H9 (cell line): ENCODE measurements at regions not wholly inside any gene's neighbourhood (a gene's known extent, or its start where the extent isn't known, plus 50 kb on each side); places are given as distances from the start of the nearest gene placed in this dataset.

Experiments
- DNase-seq: peaks from one replicate; pipeline ENCODE4 v3.0.0-alpha.2; 2017
- H2AFZ ChIP-seq: one replicate; pipeline ENCODE4 v1.6.1; 2013; ENCODE audit warnings: mild to moderate bottlenecking, low read length, control low read depth, moderate library complexity
- H2AK5ac ChIP-seq: 2 replicates; pipeline ENCODE4 v1.6.1; 2013; ENCODE audit warnings: low read length, control low read depth, mixed read lengths; ENCODE audit not compliant: insufficient read length
- H2BK120ac ChIP-seq: one replicate; pipeline ENCODE4 v1.6.1; 2013; ENCODE audit warnings: low read depth, mild to moderate bottlenecking, low read length, control low read depth, inconsistent platforms; ENCODE audit not compliant: poor library complexity, severe bottlenecking
- H2BK12ac ChIP-seq: 2 replicates; pipeline ENCODE4 v1.6.1; 2013; ENCODE audit warnings: low read length, control low read depth, mixed read lengths, low read depth; ENCODE audit not compliant: insufficient read length
- H2BK15ac ChIP-seq: 2 replicates; pipeline ENCODE4 v1.6.1; 2013; ENCODE audit warnings: low read depth, low read length, control low read depth
- H2BK20ac ChIP-seq: one replicate; pipeline ENCODE4 v1.6.1; 2013; ENCODE audit warnings: low read depth, mild to moderate bottlenecking, low read length, control low read depth, inconsistent platforms; ENCODE audit not compliant: poor library complexity, severe bottlenecking
- H2BK5ac ChIP-seq: 2 replicates; pipeline ENCODE4 v1.6.1; 2013; ENCODE audit warnings: low read length, control low read depth, mixed read lengths; ENCODE audit not compliant: insufficient read length
- H3K14ac ChIP-seq: 2 replicates; pipeline ENCODE4 v1.6.1; 2013; ENCODE audit warnings: low read length, control low read depth; ENCODE audit not compliant: insufficient read depth
- H3K18ac ChIP-seq: 2 replicates; pipeline ENCODE4 v1.6.1; 2013; ENCODE audit warnings: low read depth, mild to moderate bottlenecking, mixed read lengths, low read length, control low read depth; ENCODE audit not compliant: insufficient read length
- H3K23ac ChIP-seq: 2 replicates; pipeline ENCODE4 v1.6.1; 2013; ENCODE audit warnings: low read length, control low read depth, mixed read lengths, low read depth; ENCODE audit not compliant: insufficient read length
- H3K23me2 ChIP-seq: 2 replicates; pipeline ENCODE4 v1.6.1; 2013; ENCODE audit warnings: low read depth, mild to moderate bottlenecking, mixed read lengths, low read length, control low read depth; ENCODE audit not compliant: insufficient read length, poor library complexity, severe bottlenecking
- H3K27ac ChIP-seq: 2 replicates; pipeline ENCODE4 v1.5.1; 2013; ENCODE audit warnings: low read length, control low read depth, mixed read lengths, low read depth; ENCODE audit not compliant: insufficient read length
- H3K27me3 ChIP-seq: 2 replicates; pipeline ENCODE4 v1.6.1; 2013; ENCODE audit warnings: low read length, control low read depth, inconsistent platforms; ENCODE audit not compliant: insufficient read depth
- H3K4ac ChIP-seq: 2 replicates; pipeline ENCODE4 v1.6.1; 2013; ENCODE audit warnings: low read depth, mild to moderate bottlenecking, control low read depth, inconsistent platforms, low read length, moderate library complexity
- H3K4me1 ChIP-seq: 2 replicates; pipeline ENCODE4 v1.6.1; 2013; ENCODE audit warnings: low read length, control low read depth, inconsistent platforms; ENCODE audit not compliant: insufficient read depth
- H3K4me2 ChIP-seq: 2 replicates; pipeline ENCODE4 v1.6.1; 2013; ENCODE audit warnings: low read length, control low read depth, mixed read lengths; ENCODE audit not compliant: insufficient read length, insufficient read depth
- H3K56ac ChIP-seq: 2 replicates; pipeline ENCODE4 v1.6.1; 2013; ENCODE audit warnings: low read depth, mild to moderate bottlenecking, mixed read lengths, low read length, control low read depth; ENCODE audit not compliant: insufficient read length
- H3K79me1 ChIP-seq: 2 replicates; pipeline ENCODE4 v1.6.1; 2013; ENCODE audit warnings: low read depth, mild to moderate bottlenecking, moderate library complexity, low read length, control low read depth, inconsistent platforms; ENCODE audit not compliant: insufficient read depth, poor library complexity, severe bottlenecking
- H3K79me2 ChIP-seq: 2 replicates; pipeline ENCODE4 v1.6.1; 2013; ENCODE audit warnings: low read length, control low read depth, inconsistent platforms; ENCODE audit not compliant: insufficient read depth
- H3K9ac ChIP-seq: 2 replicates; pipeline ENCODE4 v1.6.1; 2013; ENCODE audit warnings: low read length, control low read depth, mixed read lengths; ENCODE audit not compliant: insufficient read length; ENCODE audit errors: extremely low read depth
- H3K9me3 ChIP-seq: one replicate; pipeline ENCODE4 v1.6.1; 2013; ENCODE audit warnings: low read depth, low read length, inconsistent platforms; ENCODE audit not compliant: control insufficient read depth
- H3T11ph ChIP-seq: one replicate; pipeline ENCODE4 v1.6.1; 2013; ENCODE audit warnings: mild to moderate bottlenecking, low read length, control low read depth, inconsistent platforms
- H4K20me1 ChIP-seq: one replicate; pipeline ENCODE4 v1.6.1; 2013; ENCODE audit not compliant: control insufficient read depth, insufficient read length, insufficient read depth
- H4K5ac ChIP-seq: 2 replicates; pipeline ENCODE4 v1.6.1; 2013; ENCODE audit warnings: low read depth, mild to moderate bottlenecking, mixed read lengths, low read length, control low read depth; ENCODE audit not compliant: insufficient read length
- H4K8ac ChIP-seq: replicated peaks from 2 replicates; pipeline ENCODE4 v1.6.1; 2013; ENCODE audit warnings: low read length, control low read depth, mixed read lengths, low read depth; ENCODE audit not compliant: insufficient read length
- H4K91ac ChIP-seq: 2 replicates; pipeline ENCODE4 v1.6.1; 2013; ENCODE audit warnings: low read depth, mild to moderate bottlenecking, moderate library complexity, mixed read lengths, low read length, control low read depth; ENCODE audit not compliant: insufficient read length
- H3K27ac Mint-ChIP-seq, 3 experiments: 2 replicates in 2 of 3; 3 replicates in 1 of 3; pipeline ENCODE4 v1.8.0; 2020 to 2021; ENCODE audit warnings: mixed read lengths in 3 of 3, mild to moderate bottlenecking in 1 of 3, moderate library complexity in 1 of 3
- H3K27me3 Mint-ChIP-seq: 2 replicates; pipeline ENCODE4 v1.8.0; 2021; ENCODE audit warnings: low read depth, mild to moderate bottlenecking, moderate library complexity, mixed read lengths
- H3K36me3 Mint-ChIP-seq, 3 experiments: 2 replicates in 2 of 3; 3 replicates in 1 of 3; pipeline ENCODE4 v1.8.0; 2020 to 2021; ENCODE audit warnings: low read depth in 3 of 3, mixed read lengths in 3 of 3; ENCODE audit not compliant: insufficient read depth in 1 of 3
- H3K4me1 Mint-ChIP-seq, 2 experiments: 2 replicates each; pipeline ENCODE4 v1.8.0; 2020; ENCODE audit warnings: mixed read lengths in 2 of 2
- H3K4me3 Mint-ChIP-seq, 2 experiments: 2 replicates in 1 of 2; 3 replicates in 1 of 2; pipeline ENCODE4 v1.8.0; 2020 to 2021; ENCODE audit warnings: mild to moderate bottlenecking in 2 of 2, mixed read lengths in 2 of 2, moderate library complexity in 1 of 2
- H3K9me3 Mint-ChIP-seq, 2 experiments: 2 replicates in 1 of 2; 3 replicates in 1 of 2; pipeline ENCODE4 v1.8.0; 2020; ENCODE audit warnings: mild to moderate bottlenecking in 2 of 2, mixed read lengths in 2 of 2, moderate library complexity in 1 of 2
- WGBS: extraction: QIAGEN DNeasy Blood & Tissue Kit; methylation state at CpG from one replicate; pipeline ENCODE4 v1.1.7; 2013; ENCODE audit warnings: missing lambda C conversion rate, low lambda C conversion rate, mixed read lengths; ENCODE audit not compliant: insufficient read length; ENCODE audit errors: extremely low coverage; 5-methylcytosine and 5-hydroxymethylcytosine counted together
- TF ChIP-seq, protein P1 (sequence below): fragments of 200-600 bp; sonication (generic); conservative IDR thresholded peaks from 3 replicates; pipeline ENCODE4 v1.8.0; 2021; ENCODE audit warnings: antibody characterized with exemption, mild to moderate bottlenecking

DNA sequence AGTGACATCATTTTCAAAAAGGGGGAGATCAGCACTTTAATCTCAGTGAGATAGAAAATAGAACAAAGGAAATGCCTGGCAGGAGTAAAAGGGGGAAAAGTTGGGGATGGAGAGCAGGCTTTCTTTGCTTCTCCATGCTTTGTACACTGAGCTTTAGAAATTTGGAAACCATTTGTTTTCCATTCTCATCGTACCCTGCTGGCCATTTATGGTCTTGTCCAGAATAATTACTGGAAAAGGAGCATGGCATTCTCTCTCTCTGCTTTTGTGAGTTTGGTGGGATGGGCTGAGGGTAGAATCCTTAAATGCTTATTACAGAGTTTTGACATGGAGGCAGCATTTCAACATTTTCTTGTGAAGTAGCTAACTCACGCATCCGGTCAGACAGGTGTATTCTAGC is 104.4 kb upstream of the FLRT2 start:
- H2BK5ac ChIP-seq = no peak overlapping the region
- Mint-ChIP-seq H3K27ac (no peak overlapping the region), H3K9me3 (peaks cover 6 to 7% of the 10 kb centered on the region in 2 experiments; a peak in 4 of 5 replicates), H3K4me1 (no peaks in the 10 kb centered on the region), H3K36me3 (peaks cover 0 to 6% (median 3%) of the 10 kb centered on the region in 3 experiments; a peak in 3 of 7 replicates), H3K27me3 (peaks cover 4% of the 10 kb centered on the region), H3K4me3 (no peak overlapping the region)
- no peak overlapping the region for H4K91ac ChIP-seq
- TF ChIP-seq, protein P1, sequence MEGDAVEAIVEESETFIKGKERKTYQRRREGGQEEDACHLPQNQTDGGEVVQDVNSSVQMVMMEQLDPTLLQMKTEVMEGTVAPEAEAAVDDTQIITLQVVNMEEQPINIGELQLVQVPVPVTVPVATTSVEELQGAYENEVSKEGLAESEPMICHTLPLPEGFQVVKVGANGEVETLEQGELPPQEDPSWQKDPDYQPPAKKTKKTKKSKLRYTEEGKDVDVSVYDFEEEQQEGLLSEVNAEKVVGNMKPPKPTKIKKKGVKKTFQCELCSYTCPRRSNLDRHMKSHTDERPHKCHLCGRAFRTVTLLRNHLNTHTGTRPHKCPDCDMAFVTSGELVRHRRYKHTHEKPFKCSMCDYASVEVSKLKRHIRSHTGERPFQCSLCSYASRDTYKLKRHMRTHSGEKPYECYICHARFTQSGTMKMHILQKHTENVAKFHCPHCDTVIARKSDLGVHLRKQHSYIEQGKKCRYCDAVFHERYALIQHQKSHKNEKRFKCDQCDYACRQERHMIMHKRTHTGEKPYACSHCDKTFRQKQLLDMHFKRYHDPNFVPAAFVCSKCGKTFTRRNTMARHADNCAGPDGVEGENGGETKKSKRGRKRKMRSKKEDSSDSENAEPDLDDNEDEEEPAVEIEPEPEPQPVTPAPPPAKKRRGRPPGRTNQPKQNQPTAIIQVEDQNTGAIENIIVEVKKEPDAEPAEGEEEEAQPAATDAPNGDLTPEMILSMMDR = no peak
- no peak overlapping the region for H3K9ac ChIP-seq
- H3K27me3 ChIP-seq = no peaks in the 10 kb centered on the region
- no peak overlapping the region for H3K4ac ChIP-seq
- H3K4me1 ChIP-seq = no peaks in the 10 kb centered on the region
- no peak for DNase-seq
- H3K79me1 ChIP-seq = no peaks in the 10 kb centered on the region
- no CpG with 5 or more reads among the region's 3 CpGs for WGBS
- H3K4me2 ChIP-seq = no peak overlapping the region
- no peak overlapping the region for H2BK12ac ChIP-seq
- no peak overlapping the region for H3K18ac ChIP-seq
- H3K79me2 ChIP-seq = no peaks in the 10 kb centered on the region
- no peak overlapping the region for H4K8ac ChIP-seq
- no peak overlapping the region for H2AK5ac ChIP-seq
- no peak overlapping the region for H2AFZ ChIP-seq
- H3K14ac ChIP-seq = no peak overlapping the region
- H3K56ac ChIP-seq = no peak overlapping the region
- no peak overlapping the region for H2BK15ac ChIP-seq
- no peak overlapping the region for H3T11ph ChIP-seq
- no peak overlapping the region for H2BK120ac ChIP-seq
- no peaks in the 10 kb centered on the region for H3K23me2 ChIP-seq
- H4K20me1 ChIP-seq = no peaks in the 10 kb centered on the region
- H3K27ac ChIP-seq = no peak overlapping the region
- no peak overlapping the region for H3K23ac ChIP-seq
- H3K9me3 ChIP-seq = no peaks in the 10 kb centered on the region
- no peak overlapping the region for H4K5ac ChIP-seq
- H2BK20ac ChIP-seq = no peak overlapping the region
